Mesothelial cell of epicardium (in vitro differentiated cells): ENCODE measurements at regions not wholly inside any gene's neighbourhood (a gene's known extent, or its start where the extent isn't known, plus 50 kb on each side); places are given as distances from the start of the nearest gene placed in this dataset.

Experiments
- DNase-seq, 2 experiments: peaks; one replicate each; pipeline ENCODE4 v3.0.0; 2021; ENCODE audit warnings: low spot score in 2 of 2; ENCODE audit not compliant: unreplicated experiment in 2 of 2
- H3K27ac Mint-ChIP-seq: 2 replicates; pipeline ENCODE4 v1.8.0; 2021; ENCODE audit warnings: mixed read lengths
- H3K27me3 Mint-ChIP-seq: 2 replicates; pipeline ENCODE4 v1.8.0; 2021; ENCODE audit warnings: low read depth, mixed read lengths
- H3K36me3 Mint-ChIP-seq: 2 replicates; pipeline ENCODE4 v1.8.0; 2021; ENCODE audit warnings: mixed read lengths
- H3K4me1 Mint-ChIP-seq: 2 replicates; pipeline ENCODE4 v1.8.0; 2021; ENCODE audit warnings: mixed read lengths
- H3K4me3 Mint-ChIP-seq: 2 replicates; pipeline ENCODE4 v1.8.0; 2021; ENCODE audit warnings: mild to moderate bottlenecking, moderate library complexity, mixed read lengths
- H3K9me3 Mint-ChIP-seq: 2 replicates; pipeline ENCODE4 v1.8.0; 2021; ENCODE audit warnings: mixed read lengths
- TF ChIP-seq, protein P1 (sequence below): fragments of 200-600 bp; sonication (generic); IDR thresholded peaks from one replicate; pipeline ENCODE4 v1.5.0; 2021; ENCODE audit warnings: antibody characterized with exemption; ENCODE audit not compliant: unreplicated experiment

DNA sequence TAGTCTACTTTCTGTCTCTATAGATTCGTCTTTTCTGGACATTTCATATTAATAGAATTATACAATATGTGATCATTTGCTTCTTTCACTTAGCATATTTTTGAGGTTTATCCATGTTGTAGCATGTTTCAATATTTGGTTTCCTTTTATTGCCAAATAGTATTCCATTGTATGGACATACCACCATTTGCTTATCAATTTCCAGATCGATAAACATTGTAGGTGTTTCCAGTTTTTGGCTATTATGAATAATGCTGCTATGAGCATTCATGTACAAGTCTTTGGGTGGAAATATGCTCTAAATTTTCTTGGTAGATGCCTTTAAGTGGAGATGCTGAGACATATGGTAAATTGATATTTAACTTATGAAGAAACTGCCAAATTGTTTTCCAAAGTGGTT is 114.1 kb downstream of the RND3 start:
- Mint-ChIP-seq H3K27ac (no peak overlapping the region), H3K36me3 (no peaks in the 10 kb centered on the region), H3K9me3 (peaks cover 11% of the 10 kb centered on the region), H3K4me1 (peaks cover 23% of the 10 kb centered on the region), H3K27me3 (no peaks in the 10 kb centered on the region), H3K4me3 (no peak overlapping the region)
- TF ChIP-seq, protein P1, sequence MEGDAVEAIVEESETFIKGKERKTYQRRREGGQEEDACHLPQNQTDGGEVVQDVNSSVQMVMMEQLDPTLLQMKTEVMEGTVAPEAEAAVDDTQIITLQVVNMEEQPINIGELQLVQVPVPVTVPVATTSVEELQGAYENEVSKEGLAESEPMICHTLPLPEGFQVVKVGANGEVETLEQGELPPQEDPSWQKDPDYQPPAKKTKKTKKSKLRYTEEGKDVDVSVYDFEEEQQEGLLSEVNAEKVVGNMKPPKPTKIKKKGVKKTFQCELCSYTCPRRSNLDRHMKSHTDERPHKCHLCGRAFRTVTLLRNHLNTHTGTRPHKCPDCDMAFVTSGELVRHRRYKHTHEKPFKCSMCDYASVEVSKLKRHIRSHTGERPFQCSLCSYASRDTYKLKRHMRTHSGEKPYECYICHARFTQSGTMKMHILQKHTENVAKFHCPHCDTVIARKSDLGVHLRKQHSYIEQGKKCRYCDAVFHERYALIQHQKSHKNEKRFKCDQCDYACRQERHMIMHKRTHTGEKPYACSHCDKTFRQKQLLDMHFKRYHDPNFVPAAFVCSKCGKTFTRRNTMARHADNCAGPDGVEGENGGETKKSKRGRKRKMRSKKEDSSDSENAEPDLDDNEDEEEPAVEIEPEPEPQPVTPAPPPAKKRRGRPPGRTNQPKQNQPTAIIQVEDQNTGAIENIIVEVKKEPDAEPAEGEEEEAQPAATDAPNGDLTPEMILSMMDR = no peak
- no peak for DNase-seq

DNA sequence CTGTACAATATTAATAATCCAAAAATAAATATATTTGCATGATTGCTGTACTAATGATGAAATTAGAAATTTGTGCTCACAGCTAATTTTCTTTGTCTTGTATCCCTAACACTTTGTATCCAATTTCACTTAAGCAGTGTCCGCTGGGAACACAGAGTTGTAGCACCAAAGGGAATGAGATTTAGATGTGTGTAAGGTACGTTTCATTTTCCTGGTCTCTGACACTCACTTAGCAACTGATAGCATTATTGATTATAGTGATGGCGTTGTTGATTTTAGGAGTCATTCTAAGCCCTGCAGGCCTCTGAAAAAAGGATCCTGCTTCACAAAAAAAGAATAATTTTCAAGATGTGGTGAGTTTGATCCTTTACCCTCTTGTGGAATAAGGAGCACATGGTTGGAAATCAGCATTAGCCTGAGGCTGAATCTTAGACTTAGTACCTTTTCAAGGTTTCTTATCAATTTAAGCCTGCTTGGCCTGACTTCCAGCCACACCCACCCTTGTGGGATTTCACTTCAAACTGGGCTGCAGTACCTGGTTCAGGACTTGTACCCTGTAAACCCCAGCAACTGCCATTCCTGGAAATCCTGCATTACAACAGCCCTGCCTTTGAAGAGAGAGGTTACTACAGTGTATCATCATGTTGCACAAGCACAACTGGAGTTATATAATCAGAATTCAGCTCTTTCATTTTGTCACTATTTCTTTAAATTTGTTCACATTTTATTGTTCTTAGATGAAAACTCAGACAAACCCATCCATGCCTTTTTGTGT is 116.2 kb downstream of the RND3 start:
- H3K4me3 Mint-ChIP-seq = no peak overlapping the region
- TF ChIP-seq, protein P1 = no peak
- no peak overlapping the region for H3K27ac Mint-ChIP-seq
- H3K27me3 Mint-ChIP-seq = no peaks in the 10 kb centered on the region
- no peak for DNase-seq
- H3K4me1 Mint-ChIP-seq = peaks cover 10% of the 10 kb centered on the region
- H3K9me3 Mint-ChIP-seq = peaks cover 11% of the 10 kb centered on the region
- H3K36me3 Mint-ChIP-seq = no peaks in the 10 kb centered on the region

- Mint-ChIP-seq H3K36me3 (no peaks in the 10 kb centered on the region), H3K9me3 (peaks cover 11% of the 10 kb centered on the region), H3K27ac (no peak overlapping the region), H3K4me3 (no peak overlapping the region), H3K4me1 (peaks cover 10% of the 10 kb centered on the region), H3K27me3 (no peaks in the 10 kb centered on the region)
- no peak for DNase-seq
- TF ChIP-seq, protein P1 = no peak
These were observed 116.9 kb downstream of the RND3 start for GRCh38 chr2:150370561-150370960.

GRCh38 chr2:150369862-150370261 is 117.6 kb downstream of the RND3 start:
- no peak for DNase-seq
- Mint-ChIP-seq H3K27me3 (no peaks in the 10 kb centered on the region), H3K27ac (no peak overlapping the region), H3K4me3 (no peak overlapping the region), H3K36me3 (no peaks in the 10 kb centered on the region), H3K4me1 (peaks cover 7% of the 10 kb centered on the region), H3K9me3 (peaks cover 11% of the 10 kb centered on the region)
- TF ChIP-seq, protein P1 = no peak

DNA sequence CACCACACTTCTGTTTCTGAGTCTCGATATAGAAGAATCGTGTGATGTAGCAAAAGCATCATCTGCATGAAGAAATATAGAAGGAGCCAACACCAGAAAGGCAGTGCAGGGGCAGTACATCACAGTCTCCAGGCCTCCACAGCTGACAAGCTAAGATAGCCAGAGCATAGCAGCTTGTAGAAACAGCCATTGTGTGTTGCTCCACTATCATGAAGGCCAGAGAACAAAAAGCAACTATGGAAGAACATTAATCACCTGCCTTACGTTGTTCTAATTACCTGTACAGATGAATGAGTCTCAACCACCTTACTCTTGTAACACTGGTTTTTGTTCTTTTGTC is 129.0 kb downstream of the RND3 start:
- no peak overlapping the region for H3K27ac Mint-ChIP-seq
- H3K4me1 Mint-ChIP-seq = no peaks in the 10 kb centered on the region
- TF ChIP-seq, protein P1 = no peak
- H3K4me3 Mint-ChIP-seq = no peak overlapping the region
- no peaks in the 10 kb centered on the region for H3K27me3 Mint-ChIP-seq
- peaks cover 13% of the 10 kb centered on the region for H3K9me3 Mint-ChIP-seq
- no peak for DNase-seq
- no peaks in the 10 kb centered on the region for H3K36me3 Mint-ChIP-seq
